Heart right ventricle (tissue), 16 donors: ENCODE measurements at regions not wholly inside any gene's neighbourhood (a gene's known extent, or its start where the extent isn't known, plus 50 kb on each side); places are given as distances from the start of the nearest gene placed in this dataset.

Experiments used
- ATAC-seq, 8 donors: fragments of 200-7000 bp; cut with Tn5 transposase; one replicate each; pipeline ENCODE4 v1.9.1; 2020; ENCODE audit warnings: mild to moderate bottlenecking in 8 of 8, moderate library complexity in 8 of 8, moderate number of reproducible peaks in 1 of 8
- DNase-seq, 2 donors: peaks; one replicate each; pipeline ENCODE4 v3.0.0-alpha.2; 2020
- H3K27ac ChIP-seq, 10 donors: fragments of 200-600 bp; sonication (generic) in 2 of 10; one replicate each; pipeline versions ENCODE4 v1.5.0 to v1.8.0; 2020 to 2022; ENCODE audit warnings: mild to moderate bottlenecking in 3 of 10
- H3K27me3 ChIP-seq, 7 donors: fragments of 200-600 bp; one replicate each; pipeline ENCODE4 v1.8.0; 2021 to 2022; ENCODE audit warnings: mild to moderate bottlenecking in 2 of 7
- H3K36me3 ChIP-seq, 9 donors: fragments of 200-600 bp; sonication (generic) in 1 of 9; one replicate each; pipeline versions ENCODE4 v1.5.0 to v1.8.0; 2020 to 2022; ENCODE audit warnings: mild to moderate bottlenecking in 2 of 9
- H3K4me1 ChIP-seq, 9 donors: fragments of 200-600 bp; sonication (generic) in 1 of 9; one replicate each; pipeline versions ENCODE4 v1.5.0 to v1.8.0; 2020 to 2022; ENCODE audit warnings: mild to moderate bottlenecking in 4 of 9
- H3K4me3 ChIP-seq, 10 donors: fragments of 200-600 bp; sonication (generic) in 2 of 10; one replicate each; pipeline versions ENCODE4 v1.5.0 to v1.8.0; 2020 to 2022; ENCODE audit warnings: mild to moderate bottlenecking in 7 of 10, moderate library complexity in 2 of 10
- H3K9me3 ChIP-seq, 11 donors: fragments of 200-600 bp in 10 of 11; sonication (generic) in 2 of 11; one replicate each; pipeline versions ENCODE4 v1.5.0 to v1.8.0; 2013 to 2022; ENCODE audit warnings: mild to moderate bottlenecking in 2 of 11, control low read depth in 1 of 11, moderate library complexity in 1 of 11
- CTCF ChIP-seq, 9 donors: fragments of 200-600 bp; sonication (generic) in 2 of 9; IDR thresholded peaks; one replicate each; pipeline versions ENCODE4 v1.5.0 to v1.8.0; 2021 to 2022; ENCODE audit warnings: antibody characterized with exemption in 9 of 9, mild to moderate bottlenecking in 5 of 9, moderate library complexity in 1 of 9
- WGBS, 2 donors: extraction: QIAGEN DNeasy Blood & Tissue Kit; methylation state at CpG; one replicate each; pipeline ENCODE4 v1.1.7; 2013; ENCODE audit warnings: inconsistent platforms in 1 of 2; 5-methylcytosine and 5-hydroxymethylcytosine counted together
- intact Hi-C, 10 donors: fragments of 100-400 bp; cut with DNase I; formaldehyde crosslinking; loops; one replicate each; pipeline versions ENCODE4 v1.11.1 to v1.14.2; 2022
- donor health status: Arrhythmogenic right ventricular cardiomyopathy.
- donor health status: ischemic (EF 13 %, LVEDD 7.1; RV severe dilation, severe dysfunction).
- donor health status: healthy with polysubstance abuse.
- donor health status: DM: no; HTN: yes; CAD: no.
- donor health status: DM: no; HTN: no; CAD: no.
- donor health status: ischemic (EF 25% LVEDD 6.9; RV normal size, moderate dysfunction).
- donor health status: ischemic (EF 25% LVEDD 5.7; RV mildly dilated, moderate dysfunction).
- donor health status: healthy.
- donor health status: DM: yes; HTN: yes; CAD: no.
- donor health status: Ischemic cardiomyopathy.
- donor health status: ischemic (EF 35%, LVEDD 5.7; RV mildly dilated, moderate dysfunction).
- donor health status: nonischemic (EF 11% LVEDD 7.7; RV severe dilation, severe dysfunction).
- donor health status: DM: yes; HTN: yes; CAD: no.
- donor health status: PGD.
- donor health status: ischemic (EF 29% LVEDD 5.4; RV normal size, mild dysfunction).
- donor health status: nonischemic (EF 23%, LVEDD 6.1; RV moderate dilation, normal function).

GRCh38 chr11:91244912-91245311 is 979.7 kb upstream of the FAT3 start:
- Histone ChIP-seq H3K4me3 (no peak overlapping the region), H3K27me3 (no peaks in the 10 kb centered on the region), H3K36me3 (no peaks in the 10 kb centered on the region), H3K4me1 (no peaks in the 10 kb centered on the region), H3K9me3 (no peaks in the 10 kb centered on the region), H3K27ac (no peak overlapping the region)
- no peak for TF ChIP-seq CTCF (IDR thresholded peaks at IDR 0.05)
- WGBS, 2 donors = 81 to 82% methylated on average over 4 of the region's 4 CpGs
- no peak for ATAC-seq
- intact Hi-C loops = loop anchor here in 4 of 10 donors (5.0 to 10.0 kb wide), 4 partner anchors 200 to 298 kb away; no protein-coding TSS in a partner anchor
- DNase-seq = no peak

- H3K4me3 ChIP-seq = no peak overlapping the region
- H3K27me3 ChIP-seq = no peaks in the 10 kb centered on the region
- TF ChIP-seq CTCF (IDR thresholded peaks at IDR 0.05) = no peak
- no peaks in the 10 kb centered on the region for H3K36me3 ChIP-seq
- 83 to 90% methylated on average over 2 of the region's 2 CpGs for WGBS, 2 donors
- DNase-seq (no peak), ATAC-seq (no peak)
- no peaks in the 10 kb centered on the region for H3K4me1 ChIP-seq
- intact Hi-C loops = loop anchor here in 2 of 10 donors (10.0 kb wide), 2 partner anchors 199 to 289 kb away; no protein-coding TSS in a partner anchor
- no peak overlapping the region for H3K27ac ChIP-seq
- no peaks in the 10 kb centered on the region for H3K9me3 ChIP-seq
These were observed 981.0 kb upstream of the FAT3 start for GRCh38 chr11:91243630-91244029.

GRCh38 chr11:91243051-91243450 is 981.6 kb upstream of the FAT3 start:
- DNase-seq = no peak
- intact Hi-C loops = loop anchor here in 2 of 10 donors (10.0 kb wide), 2 partner anchors 198 to 288 kb away; no protein-coding TSS in a partner anchor
- H3K27me3 ChIP-seq = no peaks in the 10 kb centered on the region
- WGBS, 2 donors = 80 to 85% methylated on average over 3 of the region's 3 CpGs
- ATAC-seq = no peak
- no peak overlapping the region for H3K27ac ChIP-seq
- no peaks in the 10 kb centered on the region for H3K36me3 ChIP-seq
- no peak overlapping the region for H3K4me3 ChIP-seq
- TF ChIP-seq CTCF (IDR thresholded peaks at IDR 0.05) = no peak
- H3K4me1 ChIP-seq = no peaks in the 10 kb centered on the region
- H3K9me3 ChIP-seq = no peaks in the 10 kb centered on the region

- H3K9me3 ChIP-seq = no peaks in the 10 kb centered on the region
- no peaks in the 10 kb centered on the region for H3K4me1 ChIP-seq
- no peaks in the 10 kb centered on the region for H3K36me3 ChIP-seq
- no peak overlapping the region for H3K27ac ChIP-seq
- TF ChIP-seq CTCF (IDR thresholded peaks at IDR 0.05) = no peak
- 47 to 51% methylated on average over 3 of the region's 3 CpGs for WGBS, 2 donors
- intact Hi-C loops = loop anchor here in 2 of 10 donors (10.0 kb wide), 2 partner anchors 196 to 286 kb away; no protein-coding TSS in a partner anchor
- DNase-seq = no peak
- no peak overlapping the region for H3K4me3 ChIP-seq
- H3K27me3 ChIP-seq = no peaks in the 10 kb centered on the region
- no peak for ATAC-seq
These were observed 983.4 kb upstream of the FAT3 start for GRCh38 chr11:91241226-91241625.
